Osteocyte (in vitro differentiated cells): ENCODE measurements at regions not wholly inside any gene's neighbourhood (a gene's known extent, or its start where the extent isn't known, plus 50 kb on each side); places are given as distances from the start of the nearest gene placed in this dataset.
A peak's percentile ranks its signal among the peaks of the same experiment; 100 is the strongest.

Experiments
- DNase-seq: peaks from one replicate; pipeline ENCODE4 v3.0.0; 2021; ENCODE audit warnings: mixed read lengths; ENCODE audit not compliant: unreplicated experiment; ENCODE audit errors: extremely low spot score
- H3K27ac Mint-ChIP-seq: one replicate; pipeline ENCODE4 v1.8.0; 2021; ENCODE audit warnings: mild to moderate bottlenecking, mixed read lengths; ENCODE audit not compliant: unreplicated experiment
- H3K27me3 Mint-ChIP-seq: one replicate; pipeline ENCODE4 v1.8.0; 2021; ENCODE audit warnings: mixed read lengths; ENCODE audit not compliant: unreplicated experiment
- H3K36me3 Mint-ChIP-seq: one replicate; pipeline ENCODE4 v1.8.0; 2021; ENCODE audit warnings: mixed read lengths; ENCODE audit not compliant: unreplicated experiment
- H3K4me1 Mint-ChIP-seq: one replicate; pipeline ENCODE4 v1.8.0; 2021; ENCODE audit warnings: mixed read lengths; ENCODE audit not compliant: unreplicated experiment
- H3K4me3 Mint-ChIP-seq: one replicate; pipeline ENCODE4 v1.8.0; 2021; ENCODE audit warnings: mild to moderate bottlenecking, moderate library complexity, mixed read lengths; ENCODE audit not compliant: unreplicated experiment
- H3K9me3 Mint-ChIP-seq: one replicate; pipeline ENCODE4 v1.8.0; 2021; ENCODE audit warnings: mixed read lengths; ENCODE audit not compliant: unreplicated experiment
- TF ChIP-seq, protein P1 (sequence below): fragments of 200-600 bp; sonication (generic); IDR thresholded peaks from 2 replicates; pipeline ENCODE4 v1.5.0; 2021; ENCODE audit warnings: antibody characterized with exemption, mild to moderate bottlenecking, moderate library complexity

GRCh38 chr5:17819783-17820182 is 185.5 kb downstream of the TAF11L14 start:
- Mint-ChIP-seq H3K27ac (peak overlapping the region; percentile 89), H3K36me3 (no peaks in the 10 kb centered on the region), H3K9me3 (no peaks in the 10 kb centered on the region), H3K27me3 (no peaks in the 10 kb centered on the region), H3K4me1 (peaks cover 72% of the 10 kb centered on the region), H3K4me3 (no peak overlapping the region)
- DNase-seq = no peak
- TF ChIP-seq, protein P1, sequence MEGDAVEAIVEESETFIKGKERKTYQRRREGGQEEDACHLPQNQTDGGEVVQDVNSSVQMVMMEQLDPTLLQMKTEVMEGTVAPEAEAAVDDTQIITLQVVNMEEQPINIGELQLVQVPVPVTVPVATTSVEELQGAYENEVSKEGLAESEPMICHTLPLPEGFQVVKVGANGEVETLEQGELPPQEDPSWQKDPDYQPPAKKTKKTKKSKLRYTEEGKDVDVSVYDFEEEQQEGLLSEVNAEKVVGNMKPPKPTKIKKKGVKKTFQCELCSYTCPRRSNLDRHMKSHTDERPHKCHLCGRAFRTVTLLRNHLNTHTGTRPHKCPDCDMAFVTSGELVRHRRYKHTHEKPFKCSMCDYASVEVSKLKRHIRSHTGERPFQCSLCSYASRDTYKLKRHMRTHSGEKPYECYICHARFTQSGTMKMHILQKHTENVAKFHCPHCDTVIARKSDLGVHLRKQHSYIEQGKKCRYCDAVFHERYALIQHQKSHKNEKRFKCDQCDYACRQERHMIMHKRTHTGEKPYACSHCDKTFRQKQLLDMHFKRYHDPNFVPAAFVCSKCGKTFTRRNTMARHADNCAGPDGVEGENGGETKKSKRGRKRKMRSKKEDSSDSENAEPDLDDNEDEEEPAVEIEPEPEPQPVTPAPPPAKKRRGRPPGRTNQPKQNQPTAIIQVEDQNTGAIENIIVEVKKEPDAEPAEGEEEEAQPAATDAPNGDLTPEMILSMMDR = no peak

- Mint-ChIP-seq H3K27ac (peak overlapping the region; percentile 93), H3K4me3 (no peak overlapping the region), H3K36me3 (peaks cover 4% of the 10 kb centered on the region), H3K4me1 (peaks cover 70% of the 10 kb centered on the region), H3K27me3 (no peaks in the 10 kb centered on the region), H3K9me3 (no peaks in the 10 kb centered on the region)
- no peak for DNase-seq
- TF ChIP-seq, protein P1 = no peak
Measured at GRCh38 chr5:17828681-17829080, 194.4 kb downstream of the TAF11L14 start.

GRCh38 chr5:17829456-17829855 is 195.2 kb downstream of the TAF11L14 start:
- TF ChIP-seq, protein P1 = no peak
- H3K27ac Mint-ChIP-seq = peak overlapping the region; percentile 93
- peaks cover 4% of the 10 kb centered on the region for H3K36me3 Mint-ChIP-seq
- H3K4me1 Mint-ChIP-seq = peaks cover 69% of the 10 kb centered on the region
- DNase-seq = no peak
- H3K9me3 Mint-ChIP-seq = no peaks in the 10 kb centered on the region
- H3K27me3 Mint-ChIP-seq = no peaks in the 10 kb centered on the region
- no peak overlapping the region for H3K4me3 Mint-ChIP-seq

GRCh38 chr5:17831279-17831678 is 197.0 kb downstream of the TAF11L14 start:
- H3K4me1 Mint-ChIP-seq = peaks cover 63% of the 10 kb centered on the region
- H3K36me3 Mint-ChIP-seq = peaks cover 4% of the 10 kb centered on the region
- H3K27me3 Mint-ChIP-seq = no peaks in the 10 kb centered on the region
- TF ChIP-seq, protein P1 = no peak
- no peak overlapping the region for H3K4me3 Mint-ChIP-seq
- H3K9me3 Mint-ChIP-seq = no peaks in the 10 kb centered on the region
- no peak overlapping the region for H3K27ac Mint-ChIP-seq
- no peak for DNase-seq

- Mint-ChIP-seq H3K9me3 (peaks cover 11% of the 10 kb centered on the region), H3K27me3 (no peaks in the 10 kb centered on the region), H3K4me3 (no peak overlapping the region), H3K4me1 (peaks cover 59% of the 10 kb centered on the region), H3K36me3 (peaks cover 9% of the 10 kb centered on the region), H3K27ac (peak overlapping the region; percentile 80)
- DNase-seq = no peak
- TF ChIP-seq, protein P1 = no peak
Measured at GRCh38 chr5:17832949-17833745, 198.9 kb downstream of the TAF11L14 start.
